Fibroblast of mammary gland (primary cell): ENCODE measurements at regions not wholly inside any gene's neighbourhood (a gene's known extent, or its start where the extent isn't known, plus 50 kb on each side); places are given as distances from the start of the nearest gene placed in this dataset.

Experiments
- DNase-seq: peaks from one replicate; pipeline ENCODE4 v3.0.0-alpha.2; 2010; ENCODE audit warnings: low read depth
- H3K4me3 ChIP-seq: 2 replicates; pipeline ENCODE4 v1.5.1; 2011; ENCODE audit warnings: low read depth, mild to moderate bottlenecking, low read length, moderate library complexity; ENCODE audit not compliant: control insufficient read depth
- TF ChIP-seq, protein P1 (sequence below): conservative IDR thresholded peaks from 2 replicates; pipeline ENCODE4 v1.5.1; 2011; ENCODE audit warnings: low read depth, low read length, inconsistent platforms; ENCODE audit not compliant: control insufficient read depth, insufficient read depth

DNA sequence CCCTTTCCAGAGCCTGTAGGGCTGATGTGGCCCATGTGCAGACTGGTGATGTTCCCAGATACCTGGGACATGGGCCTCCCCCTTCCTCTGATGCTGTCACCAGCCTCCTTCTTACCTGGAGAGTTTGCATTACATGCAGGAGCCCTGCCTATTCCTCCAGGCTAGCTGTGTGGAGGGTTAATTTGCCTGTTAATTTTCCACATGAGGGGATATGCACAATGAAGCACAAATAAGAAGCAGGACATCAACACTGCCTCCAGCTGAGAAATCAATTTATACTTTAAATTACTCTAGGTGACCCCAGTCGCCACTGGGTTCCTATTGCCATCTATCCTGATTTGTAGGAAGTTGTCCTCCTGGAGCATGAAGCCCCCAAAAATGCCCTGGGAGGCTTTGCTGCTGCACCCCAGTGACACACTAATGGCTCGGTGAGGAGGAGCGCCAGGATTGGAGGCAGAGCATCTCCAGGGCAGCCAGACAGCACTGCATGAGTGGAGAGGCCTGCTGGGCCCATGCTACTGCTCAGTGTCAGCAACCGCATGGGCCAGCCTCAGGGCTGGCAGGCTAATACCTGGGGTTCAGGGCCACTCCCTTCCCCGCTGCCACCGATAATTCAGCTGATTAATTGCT, 101.6 kb upstream of the USP47 start:
- TF ChIP-seq, protein P1, sequence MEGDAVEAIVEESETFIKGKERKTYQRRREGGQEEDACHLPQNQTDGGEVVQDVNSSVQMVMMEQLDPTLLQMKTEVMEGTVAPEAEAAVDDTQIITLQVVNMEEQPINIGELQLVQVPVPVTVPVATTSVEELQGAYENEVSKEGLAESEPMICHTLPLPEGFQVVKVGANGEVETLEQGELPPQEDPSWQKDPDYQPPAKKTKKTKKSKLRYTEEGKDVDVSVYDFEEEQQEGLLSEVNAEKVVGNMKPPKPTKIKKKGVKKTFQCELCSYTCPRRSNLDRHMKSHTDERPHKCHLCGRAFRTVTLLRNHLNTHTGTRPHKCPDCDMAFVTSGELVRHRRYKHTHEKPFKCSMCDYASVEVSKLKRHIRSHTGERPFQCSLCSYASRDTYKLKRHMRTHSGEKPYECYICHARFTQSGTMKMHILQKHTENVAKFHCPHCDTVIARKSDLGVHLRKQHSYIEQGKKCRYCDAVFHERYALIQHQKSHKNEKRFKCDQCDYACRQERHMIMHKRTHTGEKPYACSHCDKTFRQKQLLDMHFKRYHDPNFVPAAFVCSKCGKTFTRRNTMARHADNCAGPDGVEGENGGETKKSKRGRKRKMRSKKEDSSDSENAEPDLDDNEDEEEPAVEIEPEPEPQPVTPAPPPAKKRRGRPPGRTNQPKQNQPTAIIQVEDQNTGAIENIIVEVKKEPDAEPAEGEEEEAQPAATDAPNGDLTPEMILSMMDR: no peak
- H3K4me3 ChIP-seq: no peak overlapping the region
- no peak for DNase-seq

DNA sequence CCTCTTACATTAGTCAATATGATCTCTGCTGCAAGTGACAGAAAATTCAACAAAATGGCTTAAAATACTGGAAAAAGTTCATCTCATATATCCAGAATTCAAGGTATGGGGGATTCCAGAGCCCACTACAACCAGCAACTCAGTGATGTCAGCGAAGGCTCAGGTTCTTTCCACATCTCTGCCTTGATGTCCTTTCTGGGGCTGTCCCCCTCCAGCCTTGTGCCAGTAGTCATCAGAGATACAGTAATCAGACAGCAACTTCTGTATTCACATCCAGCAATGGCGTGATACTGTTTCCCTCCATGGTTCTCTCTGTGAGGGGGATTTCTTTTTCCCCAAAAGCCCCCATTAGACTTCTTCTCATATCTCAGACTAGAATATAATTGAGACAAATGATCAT, 103.4 kb upstream of the USP47 start:
- H3K4me3 ChIP-seq: no peak overlapping the region
- TF ChIP-seq, protein P1: no peak
- DNase-seq: no peak

DNA sequence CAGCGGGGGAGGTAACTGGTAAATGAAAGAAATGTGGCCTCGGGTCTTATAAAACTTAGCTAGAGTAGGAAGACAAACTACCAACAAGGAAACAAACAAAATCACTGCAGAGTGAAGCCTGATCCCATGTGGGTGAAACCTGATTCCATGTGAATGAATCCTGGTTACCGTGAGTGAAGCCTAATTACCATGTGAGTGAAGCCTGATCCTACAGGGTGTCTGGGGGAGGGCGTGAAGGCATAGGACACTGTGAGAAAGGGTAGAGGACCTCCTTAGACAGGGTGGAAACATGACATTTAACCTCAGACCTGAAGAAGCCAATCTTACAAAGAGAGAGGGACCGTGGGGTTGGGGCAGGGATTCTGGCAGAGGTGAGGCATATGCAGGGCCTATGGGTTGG, 106.2 kb upstream of the USP47 start:
- TF ChIP-seq, protein P1: no peak
- no peak for DNase-seq
- no peak overlapping the region for H3K4me3 ChIP-seq

DNA sequence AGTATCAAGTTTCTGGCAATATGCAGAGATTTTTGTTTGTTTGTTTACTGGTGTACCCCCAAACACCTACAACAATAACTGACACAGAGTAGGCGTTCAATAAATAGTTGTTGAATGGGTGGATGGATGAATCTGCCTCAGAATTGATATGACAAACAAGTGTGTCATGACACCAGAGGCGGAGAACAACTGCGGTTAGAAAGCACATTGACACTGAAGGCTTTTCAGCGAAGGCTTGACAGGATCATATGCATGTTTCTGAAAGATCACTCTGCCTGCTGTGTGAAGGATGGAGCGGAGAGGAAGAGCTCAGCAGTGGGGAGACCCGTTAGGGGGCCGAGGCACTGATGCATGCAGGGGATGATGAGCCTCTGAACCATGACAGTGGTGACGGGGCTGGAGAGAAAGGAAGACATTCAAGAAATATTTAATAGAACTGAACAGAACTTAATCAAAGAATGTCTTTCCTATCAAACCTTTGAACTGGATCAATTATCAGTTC, 108.5 kb upstream of the USP47 start:
- DNase-seq: no peak
- TF ChIP-seq, protein P1: no peak
- no peak overlapping the region for H3K4me3 ChIP-seq

DNA sequence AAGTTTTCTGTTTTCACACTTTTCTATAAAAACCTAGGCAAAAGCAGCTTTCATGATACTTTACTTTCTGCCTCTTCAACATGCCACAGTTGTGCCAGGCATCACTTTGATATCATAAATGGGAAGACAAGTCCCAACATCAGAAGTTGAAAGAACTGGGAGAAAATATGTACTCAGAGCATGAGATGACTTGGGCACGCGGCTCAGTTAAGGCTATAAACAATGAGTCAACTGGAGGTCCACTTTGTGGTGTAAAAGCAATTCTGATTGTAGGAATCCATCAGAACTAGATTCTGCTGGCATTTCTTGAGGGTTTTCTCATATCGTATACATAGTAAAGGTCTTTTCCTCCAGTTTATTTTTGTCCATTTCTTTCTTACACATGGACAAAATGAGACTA, 109.7 kb upstream of the USP47 start:
- H3K4me3 ChIP-seq: no peak overlapping the region
- peak; percentile 36 for DNase-seq

DNA sequence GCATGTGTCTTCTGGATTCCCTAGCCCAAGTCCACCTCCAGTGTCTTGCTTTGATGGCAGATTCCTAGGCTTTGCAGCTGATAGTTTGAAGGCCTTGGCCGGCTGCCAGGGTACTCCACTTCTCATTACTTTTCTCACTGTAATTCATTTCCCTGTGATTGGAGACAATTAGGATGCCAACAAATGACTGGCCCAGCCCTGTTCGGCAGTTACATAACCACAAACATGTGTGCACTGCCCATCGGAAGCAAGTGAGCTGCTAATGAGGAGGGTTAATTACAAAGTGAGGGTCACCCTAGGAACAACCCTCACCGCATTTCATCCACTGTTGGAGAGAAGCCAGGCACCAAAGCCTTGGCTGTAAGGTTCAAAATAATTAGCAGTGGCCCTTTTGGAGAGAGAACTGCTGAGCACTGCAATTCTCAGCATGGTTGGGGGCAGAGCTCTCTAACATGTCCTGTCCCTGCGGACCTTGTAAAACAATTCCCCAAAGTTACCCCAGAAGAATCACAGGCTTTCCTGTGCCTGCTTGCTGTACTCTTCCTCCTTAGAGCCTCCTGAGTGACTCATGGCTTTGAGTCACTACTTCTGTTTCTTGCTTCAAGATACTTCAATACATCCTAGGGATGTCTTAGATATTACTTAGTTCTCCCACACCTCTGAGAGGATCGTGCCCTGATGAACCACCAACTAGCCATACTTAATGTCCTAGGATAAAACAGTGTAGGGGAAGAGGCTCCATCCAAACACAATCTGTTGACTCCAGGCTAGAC, 109.7 kb upstream of the GALNT18 start:
- TF ChIP-seq, protein P1: no peak
- H3K4me3 ChIP-seq: no peak overlapping the region
- DNase-seq: peak; percentile 83

More for the DNA sequence above, 109.7 kb upstream of the USP47 start:
- TF ChIP-seq, protein P1: no peak

DNA sequence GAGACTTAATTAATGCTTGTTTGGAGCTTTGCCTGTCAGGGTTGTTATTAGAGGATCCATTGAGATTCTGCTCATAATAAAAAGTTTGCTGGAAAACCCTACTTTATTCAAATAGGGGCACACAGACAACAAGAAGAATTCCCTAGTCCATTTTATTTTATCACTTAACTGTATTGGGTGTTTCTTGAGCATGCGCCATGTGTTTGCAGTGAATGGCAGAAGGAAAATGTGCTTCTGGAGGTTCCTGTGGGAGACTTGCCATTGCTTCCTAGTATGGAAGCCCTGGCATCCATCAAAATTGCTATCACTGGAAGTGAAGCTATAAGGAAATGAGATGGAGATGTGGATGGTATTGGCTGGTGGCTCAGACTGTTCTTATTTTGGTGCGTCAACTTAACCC, 106.6 kb upstream of the GALNT18 start:
- TF ChIP-seq, protein P1: no peak
- DNase-seq: no peak
- H3K4me3 ChIP-seq: no peak overlapping the region
